ENCODE measurements at regions not wholly inside any gene's neighbourhood (a gene's known extent, or its start where the extent isn't known, plus 50 kb on each side); places are given as distances from the start of the nearest gene placed in this dataset.

DNA sequence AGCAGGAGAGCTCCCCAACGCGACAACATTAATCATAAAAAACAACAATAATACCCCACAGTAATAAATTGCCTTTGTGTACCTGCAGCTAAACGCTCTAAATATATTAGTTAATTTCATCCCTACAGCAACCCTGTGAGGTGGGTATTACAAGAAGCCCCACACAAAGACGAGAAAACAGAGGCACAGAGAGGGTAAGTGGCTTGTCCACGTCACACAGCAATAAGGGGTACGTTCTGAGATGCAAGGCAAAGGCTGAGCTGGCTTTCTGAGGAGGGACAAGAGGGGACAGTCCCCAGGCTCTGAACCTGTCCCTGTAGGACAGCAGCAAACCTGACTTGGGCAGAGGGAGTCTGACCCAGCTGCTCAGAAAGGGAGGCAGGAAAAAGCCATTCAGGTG lies 78.2 kb downstream of the NCOR2 start:
- DNase-seq, result no peak

DNA sequence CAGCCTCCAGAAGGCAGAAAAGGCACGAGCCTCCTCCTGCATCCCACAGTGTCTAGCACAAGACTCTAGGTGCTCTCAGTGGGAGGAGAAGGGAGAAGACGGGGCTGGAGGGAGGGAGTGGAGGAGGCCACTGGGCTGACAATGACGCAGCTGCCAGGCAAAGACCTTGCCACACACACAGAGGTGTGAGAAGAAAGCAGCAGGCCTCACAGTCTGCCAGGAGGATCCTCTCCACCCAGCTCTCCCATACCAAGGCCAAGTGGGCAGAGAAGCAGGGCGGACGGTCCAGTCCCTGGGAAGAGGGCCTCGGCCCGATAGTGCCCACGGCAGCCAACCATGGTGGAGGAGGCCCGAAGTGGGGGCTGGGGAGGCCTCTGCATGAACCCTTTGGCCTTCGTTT lies 78.9 kb downstream of the NCOR2 start:
- no peak for DNase-seq

GRCh38 chr12:124487834-124488165 lies 79.6 kb downstream of the NCOR2 start:
- no peak for DNase-seq

- no peak for DNase-seq
Measured at GRCh38 chr12:124487066-124487833, 80.2 kb downstream of the NCOR2 start.

DNA sequence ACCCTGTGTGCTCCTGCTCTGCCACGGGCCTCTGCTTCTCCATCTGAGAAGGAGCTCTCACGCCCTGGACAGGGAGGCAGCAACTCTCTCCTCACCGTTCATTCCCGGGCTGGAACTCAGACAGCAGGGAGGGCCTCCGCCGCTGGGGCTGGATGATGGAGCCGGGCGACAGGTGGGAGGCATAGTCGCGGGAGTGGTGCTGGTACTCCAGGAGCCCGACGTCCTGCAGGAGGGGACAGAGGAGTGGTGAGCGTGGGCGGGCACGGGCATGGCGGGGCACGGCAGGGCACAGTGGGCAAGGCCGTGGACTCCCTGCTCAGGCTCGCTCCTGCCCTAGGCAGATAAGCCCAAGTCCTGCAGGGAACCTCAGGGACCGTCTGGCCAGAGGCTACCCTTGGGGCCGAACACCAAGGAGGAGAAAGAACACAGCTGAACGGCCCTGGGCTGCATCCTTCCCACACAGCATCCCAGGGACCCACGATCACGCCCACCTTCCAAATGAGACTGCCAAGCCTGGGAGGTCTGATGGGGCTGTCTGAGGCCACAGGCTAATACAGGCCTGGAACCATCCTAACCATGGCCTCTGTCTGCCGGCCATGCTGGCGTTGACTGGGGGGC lies 81.0 kb downstream of the NCOR2 start:
- DNase-seq, result no peak

GRCh38 chr12:124485371-124485770 lies 82.0 kb downstream of the NCOR2 start:
- no peak for DNase-seq

GRCh38 chr12:124484526-124484953 lies 82.9 kb downstream of the NCOR2 start:
- DNase-seq, result no peak

- DNase-seq, result no peak
Measured at GRCh38 chr12:124484067-124484466, 83.3 kb downstream of the NCOR2 start.

DNA sequence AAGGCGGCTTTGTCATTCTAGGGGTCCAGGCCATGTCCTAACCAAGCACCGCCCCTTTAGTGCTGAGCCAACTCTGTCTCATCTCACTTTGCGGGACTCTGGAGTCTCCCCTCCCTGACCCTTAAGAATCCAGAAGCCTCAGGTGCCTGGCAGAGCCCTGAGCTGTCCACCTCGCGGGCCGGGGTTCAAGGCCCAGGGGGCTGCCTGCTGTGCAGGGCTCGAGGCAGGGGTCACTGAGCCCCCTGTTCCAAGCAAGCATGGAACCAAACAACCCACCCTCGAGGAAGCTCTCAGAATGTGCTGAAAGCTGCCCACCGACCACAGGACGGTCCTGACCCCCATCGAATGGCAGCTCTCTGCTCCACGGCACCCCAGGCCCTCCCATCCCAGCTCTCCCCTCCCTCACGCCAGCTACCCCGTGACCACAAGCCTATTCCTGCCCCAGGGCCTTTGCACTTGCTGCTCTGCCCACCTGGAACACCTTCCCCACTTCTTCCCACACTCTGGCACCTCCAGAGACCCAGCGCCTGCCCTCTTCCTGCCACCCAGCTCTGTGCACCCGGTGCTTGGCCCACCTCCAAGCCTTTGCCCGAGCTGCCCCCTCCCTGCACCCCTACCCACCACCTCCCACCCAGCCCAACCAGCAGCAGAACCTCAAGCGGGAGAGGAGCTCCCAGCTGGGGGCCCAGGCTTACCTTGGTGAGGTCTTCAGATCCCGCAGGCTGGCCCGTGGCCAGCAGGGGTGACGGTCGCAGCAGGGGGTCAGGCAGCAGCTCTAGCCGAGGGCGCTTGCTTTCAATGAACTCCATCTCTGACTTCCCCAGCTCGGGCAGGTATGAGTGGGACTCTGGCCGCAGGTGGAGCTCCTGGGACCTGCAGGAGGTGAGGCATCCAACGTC lies 84.3 kb downstream of the NCOR2 start:
- no peak for DNase-seq

DNA sequence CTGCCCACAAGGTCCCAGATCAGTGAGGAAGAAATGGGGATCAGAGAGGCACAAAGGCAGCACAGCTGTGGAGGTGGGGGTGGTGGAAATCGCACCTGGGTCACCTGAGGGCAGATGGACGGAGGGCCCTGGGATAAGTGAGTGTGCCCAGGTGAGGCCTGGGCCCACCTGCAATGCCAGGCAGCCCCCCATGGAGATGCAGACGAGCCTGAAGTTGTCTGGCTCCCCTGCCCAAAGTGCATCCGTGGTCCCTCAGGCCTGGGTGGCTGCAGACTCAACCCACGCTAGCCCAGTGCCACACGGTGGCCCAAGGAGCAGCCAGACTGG lies 84.9 kb downstream of the NCOR2 start:
- no peak for DNase-seq

DNA sequence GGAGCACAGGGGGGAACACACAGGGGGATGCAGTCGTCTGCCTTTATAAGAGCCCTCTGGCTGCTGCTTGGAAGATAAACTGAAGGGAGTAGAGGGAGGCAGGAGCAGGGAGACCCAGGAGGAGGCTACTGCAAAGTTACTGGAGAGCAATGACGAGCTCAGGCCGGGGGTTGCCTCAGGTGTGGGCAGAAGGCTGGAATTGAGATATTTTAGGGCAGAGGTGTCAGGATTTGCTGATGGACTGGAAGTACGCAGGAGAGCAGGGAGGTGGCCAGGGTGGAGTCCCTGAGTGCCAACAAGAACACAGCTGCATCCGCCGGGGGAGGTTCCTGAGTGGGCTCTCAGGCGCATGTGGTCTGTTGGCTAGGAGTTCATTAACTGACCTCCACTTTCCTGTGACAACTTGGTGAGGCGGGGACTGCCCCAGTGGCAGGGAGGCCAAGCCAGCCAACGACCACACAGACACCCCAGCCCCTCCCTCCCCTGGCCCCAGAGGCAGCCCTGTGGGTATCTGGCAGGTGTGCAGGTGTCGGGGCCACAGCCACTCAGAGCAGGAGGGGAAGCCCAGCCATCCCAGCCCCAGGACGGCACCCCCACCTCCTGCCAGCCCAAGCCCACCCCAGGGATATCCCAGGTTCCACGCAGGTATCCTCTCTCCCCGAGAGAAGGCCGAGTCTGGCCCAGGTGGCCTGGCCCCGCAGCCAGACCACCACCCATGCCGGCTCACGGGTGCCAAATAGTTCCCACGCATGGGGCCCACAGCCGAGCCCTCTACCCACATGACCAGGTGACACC lies 85.4 kb downstream of the NCOR2 start:
- DNase-seq, result no peak

DNA sequence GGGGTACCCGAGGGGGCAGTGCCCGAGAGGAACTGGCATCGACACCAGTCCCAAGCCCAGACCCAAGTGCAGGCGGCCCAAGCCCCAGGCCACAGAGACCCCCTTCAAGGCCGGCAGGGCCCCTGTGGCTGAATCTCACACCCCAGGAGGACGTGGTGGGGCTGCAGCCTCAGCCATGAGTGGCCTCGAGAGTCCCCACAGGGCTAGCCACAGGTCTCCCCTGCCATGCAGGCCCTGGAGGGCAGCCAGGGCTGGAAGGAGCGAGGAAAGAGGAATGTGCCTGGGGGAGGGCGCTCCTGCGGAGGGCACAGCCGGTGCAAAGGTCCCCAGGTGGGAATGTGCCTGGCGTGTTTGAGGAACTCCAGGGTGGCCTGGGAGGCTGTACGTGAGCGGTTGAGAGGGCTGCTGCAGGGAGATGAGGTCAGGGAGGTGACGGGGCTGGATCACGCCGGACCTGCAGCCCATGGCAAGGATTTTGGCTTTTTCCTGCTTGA lies 86.1 kb downstream of the NCOR2 start:
- DNase-seq, result no peak

DNA sequence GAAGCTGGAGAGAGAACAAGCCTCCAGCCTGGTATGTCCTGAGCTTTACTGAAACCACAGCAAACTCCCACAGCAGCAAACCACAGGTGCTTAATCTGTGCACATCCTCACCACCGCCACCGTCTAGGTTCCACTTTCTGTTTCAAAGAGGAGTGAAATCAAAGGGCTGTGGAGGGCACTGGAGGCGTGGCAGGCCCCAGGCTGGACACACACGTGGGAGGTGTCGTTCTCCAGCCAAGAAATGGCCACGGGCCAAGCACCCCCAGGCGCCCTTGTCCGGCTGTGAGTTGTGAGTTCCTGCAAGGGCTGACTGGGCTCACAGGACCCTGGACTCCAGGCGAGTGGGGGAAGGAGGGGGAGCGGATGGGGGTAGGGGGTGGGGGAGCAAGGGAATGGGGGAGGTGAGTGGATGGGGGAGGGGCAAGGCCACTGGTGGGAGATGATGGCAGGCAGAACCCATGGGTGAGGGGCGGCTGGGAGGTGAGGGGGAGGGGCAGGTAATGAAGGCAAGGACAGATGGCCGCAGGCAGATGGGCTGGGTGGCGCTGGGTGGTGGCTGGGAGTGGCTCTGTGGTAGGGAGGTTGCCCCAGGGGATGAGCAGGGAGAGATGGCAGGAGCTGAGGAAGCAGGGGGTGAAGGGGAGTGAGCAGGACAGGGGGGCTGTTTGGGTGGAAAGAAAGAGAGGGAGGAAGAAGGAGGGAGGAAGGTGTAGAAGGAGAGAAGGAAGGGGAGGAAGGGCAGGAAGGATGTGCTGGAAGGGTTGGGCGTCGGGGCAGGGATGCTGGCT lies 86.7 kb downstream of the NCOR2 start:
- DNase-seq, result peak; percentile 66

- DNase-seq, result no peak
Measured at GRCh38 chr12:124479680-124480468, 87.5 kb downstream of the NCOR2 start.

DNA sequence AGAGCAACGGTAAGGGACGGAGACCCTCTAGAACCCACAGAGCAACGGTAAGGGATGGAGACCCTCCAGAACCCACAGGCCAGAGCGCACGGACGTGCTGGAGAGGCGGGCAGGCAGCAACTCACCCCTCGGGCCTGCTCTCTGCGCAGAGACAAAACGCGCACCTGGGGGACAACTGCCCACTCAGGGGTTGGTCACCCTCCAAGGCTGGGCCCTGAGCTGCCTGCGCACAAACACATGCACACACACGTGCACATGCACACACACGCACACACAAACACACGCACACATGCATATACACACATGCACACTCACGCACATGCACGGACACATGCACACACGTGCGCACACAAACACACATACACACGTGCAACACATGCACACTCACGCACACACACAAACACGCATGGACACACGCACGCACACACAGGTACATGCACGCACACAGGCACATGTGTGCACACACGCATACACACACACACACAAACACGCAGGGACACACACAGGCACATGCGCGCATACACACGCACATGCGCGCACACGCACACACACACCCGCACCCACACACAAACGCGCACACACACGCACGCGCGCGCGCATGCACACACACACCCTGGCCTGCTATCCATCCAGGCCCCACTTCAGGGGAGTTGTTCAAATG lies 88.3 kb downstream of the NCOR2 start:
- DNase-seq, result no peak

- DNase-seq, result no peak
Measured at GRCh38 chr12:124478416-124478815, 89.0 kb downstream of the NCOR2 start.

- no peak for DNase-seq
Measured at GRCh38 chr12:124477107-124477915, 90.1 kb downstream of the NCOR2 start.

DNA sequence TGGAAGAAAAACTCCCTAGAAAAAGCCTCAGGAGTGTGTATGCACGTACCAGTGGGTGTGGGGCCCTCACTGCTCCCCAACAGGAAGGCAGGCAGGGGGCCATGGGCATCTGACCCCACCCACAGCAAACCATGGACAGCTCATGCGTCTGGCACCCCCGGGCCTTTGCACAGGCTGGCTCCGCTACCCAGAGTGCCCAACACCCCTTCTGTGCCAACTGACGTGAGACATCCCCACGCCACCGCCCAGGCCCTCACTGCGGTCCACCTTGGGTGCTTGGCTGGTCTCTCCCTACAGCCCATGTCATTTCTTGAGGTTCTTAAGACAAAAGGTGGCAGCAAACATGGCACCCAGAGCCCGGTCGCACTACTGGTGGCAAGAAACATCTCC lies 91.4 kb downstream of the NCOR2 start:
- DNase-seq, result no peak

DNA sequence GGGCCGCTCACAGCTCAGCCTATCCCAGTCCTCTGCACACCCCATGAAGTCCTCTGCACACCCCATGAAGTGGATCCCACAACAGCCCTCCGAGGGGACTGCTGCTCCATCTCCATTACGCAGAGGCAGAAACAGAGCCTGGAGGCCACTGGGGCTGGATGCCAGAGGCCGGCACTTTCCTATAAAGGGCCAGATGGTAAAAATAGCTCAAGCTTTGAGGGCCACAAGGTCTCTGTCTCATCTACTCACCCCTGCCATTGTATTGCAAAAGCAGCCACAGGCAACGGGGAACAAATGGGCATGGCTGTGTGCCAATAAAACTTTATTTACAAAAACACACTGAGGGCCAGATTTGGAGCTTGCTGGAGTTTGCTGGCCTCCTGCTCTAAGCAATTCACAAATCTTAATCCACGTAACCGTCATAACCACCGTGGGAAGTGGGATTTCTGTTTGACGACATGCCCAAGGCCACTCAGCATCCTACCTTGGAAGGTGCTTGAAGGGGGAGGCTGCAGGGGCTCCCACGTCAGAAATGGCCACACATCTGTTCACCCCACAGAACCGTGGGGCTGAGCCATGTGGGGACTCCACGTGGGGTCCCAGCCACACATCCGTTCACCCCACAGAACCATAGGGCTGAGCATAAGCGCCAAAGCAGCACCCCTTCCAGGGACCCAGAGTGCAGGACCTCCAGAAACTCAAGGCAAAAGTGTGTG lies 92.0 kb downstream of the NCOR2 start:
- no peak for DNase-seq

Measured in activated CD8-positive, alpha-beta memory T cell treated with anti-CD3 and anti-CD28 coated beads, Interleukin-2, amount 50 U/mL, for 48 hours (primary cell).